HG03066 (cell line): ENCODE measurements at regions not wholly inside any gene's neighbourhood (a gene's known extent, or its start where the extent isn't known, plus 50 kb on each side); places are given as distances from the start of the nearest gene placed in this dataset.

ENCODE experiments used
- ATAC-seq: cut with Tn5 transposase; IDR thresholded peaks from one replicate; pipeline ENCODE4 v1.9.1; 2021; ENCODE audit warnings: low read depth; ENCODE audit not compliant: unreplicated experiment

DNA sequence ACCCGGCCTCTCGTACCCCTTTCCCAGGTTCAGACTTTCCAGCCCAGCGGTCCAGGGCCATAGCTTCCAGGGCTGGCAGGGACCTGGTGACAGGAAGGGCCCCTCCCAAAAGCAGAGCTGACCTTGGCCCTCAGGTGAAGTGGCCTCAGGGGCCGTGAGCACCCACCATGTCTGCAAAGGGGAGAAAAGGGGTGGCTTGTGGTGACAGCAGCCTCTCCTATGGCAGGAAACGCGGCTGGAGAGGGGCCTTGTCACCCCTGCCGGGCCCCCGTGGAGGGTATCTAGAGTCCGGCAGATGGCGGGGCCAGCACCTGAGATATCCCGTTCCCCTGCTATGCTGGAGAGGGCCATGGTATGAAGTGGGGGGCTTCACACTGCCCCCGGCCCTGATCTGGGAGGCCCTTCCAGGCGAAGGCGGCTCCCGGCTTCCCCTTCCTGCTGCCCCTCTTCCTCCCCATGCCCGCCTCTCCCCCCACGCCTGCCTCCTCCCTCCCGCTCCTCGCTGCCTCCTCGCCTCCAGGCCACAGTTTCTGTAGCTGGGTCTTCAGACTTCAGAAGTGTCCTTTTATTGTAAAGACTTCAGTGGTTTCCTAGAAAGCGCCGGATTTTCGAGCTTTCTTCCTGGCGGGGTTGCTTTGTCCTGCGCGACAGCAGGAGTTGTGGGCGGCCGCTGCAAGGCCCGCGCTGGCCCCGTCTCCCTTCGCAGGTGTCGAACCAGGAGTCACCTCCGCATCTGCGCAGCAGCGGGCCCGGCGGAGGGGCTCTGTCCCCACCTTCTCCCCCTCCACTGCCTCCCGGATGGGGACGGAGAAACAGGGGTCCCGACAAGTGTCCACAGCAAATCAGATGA lies 240.5 kb upstream of the MYT1L start:
- no peak for ATAC-seq

DNA sequence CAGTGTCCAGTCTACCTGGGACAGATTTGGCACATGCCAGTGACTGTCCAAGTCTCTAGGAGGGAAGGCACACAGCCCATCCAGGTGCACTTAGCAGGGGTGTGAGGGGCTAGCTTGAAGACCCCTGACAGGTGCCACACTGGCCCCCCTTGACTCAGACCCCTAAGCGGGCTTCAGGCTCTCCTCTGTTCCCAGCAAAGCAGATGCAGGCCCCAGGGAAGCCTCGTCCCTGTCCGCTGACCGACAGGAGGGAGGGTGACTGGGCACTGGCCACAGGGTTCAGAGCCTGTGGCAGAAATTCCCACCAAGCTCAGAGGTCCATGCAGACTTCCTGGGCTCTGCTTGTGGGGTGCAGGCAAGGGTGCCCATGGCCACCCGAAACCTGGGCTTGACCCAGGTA lies 239.8 kb upstream of the MYT1L start:
- ATAC-seq, result no peak

- ATAC-seq, result no peak
These were observed 239.3 kb upstream of the MYT1L start for GRCh38 chr2:2570360-2570759.

DNA sequence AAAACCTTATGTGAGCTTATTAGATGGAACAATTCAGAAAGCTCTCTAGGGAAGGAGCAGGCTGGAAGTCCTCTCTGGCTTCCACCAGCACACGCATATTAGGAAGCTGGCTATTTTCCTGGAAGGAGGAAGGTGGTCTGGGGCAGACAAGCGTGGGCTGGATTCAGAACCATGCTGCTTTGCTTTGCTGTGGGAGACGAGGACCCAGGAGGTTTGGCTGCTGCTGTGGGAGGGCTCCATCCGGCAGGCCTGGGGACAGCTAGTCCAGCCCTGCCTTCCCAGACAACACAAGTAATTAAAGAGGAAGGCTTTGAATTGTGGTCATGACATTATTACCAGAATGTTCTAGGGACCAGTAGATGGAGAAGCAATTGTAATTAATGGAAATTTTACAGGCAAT lies 238.8 kb upstream of the MYT1L start:
- ATAC-seq, result no peak

GRCh38 chr2:2569306-2569705 lies 238.2 kb upstream of the MYT1L start:
- no peak for ATAC-seq

- no peak for ATAC-seq
These were observed 237.3 kb upstream of the MYT1L start for GRCh38 chr2:2568411-2568810.

GRCh38 chr2:2567776-2568175 lies 236.7 kb upstream of the MYT1L start:
- ATAC-seq, result no peak

DNA sequence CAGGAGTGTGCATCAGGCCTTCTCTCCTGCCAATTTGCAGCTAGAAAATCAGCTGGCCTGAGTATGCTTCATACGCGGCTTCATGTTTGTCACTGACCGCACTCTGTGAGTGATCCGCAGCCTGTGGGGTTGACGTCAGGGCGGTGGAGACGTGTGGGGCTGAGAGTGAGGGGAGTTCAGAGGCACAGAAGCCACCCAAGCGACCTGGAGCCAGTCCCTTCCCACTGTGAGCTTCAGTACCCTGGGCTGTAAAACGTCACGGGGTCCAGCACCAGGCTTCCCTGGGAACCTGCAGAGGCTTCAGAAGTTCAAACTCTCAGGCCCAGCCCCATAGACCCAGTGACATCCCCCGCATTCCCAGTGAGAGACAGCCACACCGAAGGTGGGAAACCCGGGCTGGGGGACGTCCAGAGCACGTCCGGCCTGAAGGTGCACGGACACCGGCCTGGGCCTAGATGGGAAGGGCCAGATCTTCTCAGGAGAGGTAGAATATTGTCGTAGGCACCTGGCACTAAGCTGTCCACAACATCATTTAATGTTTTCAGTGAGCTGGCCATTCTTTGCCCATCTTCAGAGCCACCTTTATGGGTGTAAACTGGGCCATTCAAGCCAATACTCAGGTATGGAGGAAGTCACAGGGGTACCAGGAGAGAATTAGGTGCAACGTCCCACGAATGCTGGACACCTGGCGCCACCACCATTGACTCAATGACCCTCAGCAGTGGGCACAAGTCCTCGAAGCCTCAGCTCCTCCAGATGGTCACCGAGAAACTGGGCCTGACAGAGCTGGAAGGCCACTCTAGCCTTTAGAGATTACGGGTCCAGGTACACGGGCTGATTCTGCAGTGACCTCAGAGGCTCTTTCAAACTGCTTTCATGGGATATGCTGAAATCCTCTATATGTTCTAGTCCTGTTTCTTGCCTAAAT lies 235.6 kb upstream of the MYT1L start:
- no peak for ATAC-seq

DNA sequence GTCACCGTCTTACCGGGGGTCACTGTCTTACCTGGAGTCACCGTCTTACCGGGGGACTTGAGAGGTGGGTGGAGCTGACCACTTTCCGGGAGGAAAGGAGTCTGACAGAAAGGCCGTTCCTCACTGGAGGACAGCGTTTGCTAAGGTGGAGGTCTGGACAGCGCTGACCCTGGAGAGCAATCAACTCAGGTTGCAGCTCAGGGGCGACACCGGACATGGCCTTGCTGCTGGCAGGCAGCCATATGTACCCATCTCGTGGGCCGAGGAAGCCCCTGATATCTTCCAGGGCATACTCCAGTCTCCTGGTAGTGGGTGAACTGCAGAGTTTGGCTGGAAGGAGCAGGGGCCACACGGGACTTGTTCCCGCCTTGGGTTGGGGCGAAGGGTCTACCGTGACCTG lies 234.6 kb upstream of the MYT1L start:
- ATAC-seq, result no peak

- no peak for ATAC-seq
These were observed 233.4 kb upstream of the MYT1L start for GRCh38 chr2:2564300-2565078.

- ATAC-seq, result no peak
These were observed 232.3 kb upstream of the MYT1L start for GRCh38 chr2:2563309-2563860.

- ATAC-seq, result no peak
These were observed 231.8 kb upstream of the MYT1L start for GRCh38 chr2:2562867-2563266.

DNA sequence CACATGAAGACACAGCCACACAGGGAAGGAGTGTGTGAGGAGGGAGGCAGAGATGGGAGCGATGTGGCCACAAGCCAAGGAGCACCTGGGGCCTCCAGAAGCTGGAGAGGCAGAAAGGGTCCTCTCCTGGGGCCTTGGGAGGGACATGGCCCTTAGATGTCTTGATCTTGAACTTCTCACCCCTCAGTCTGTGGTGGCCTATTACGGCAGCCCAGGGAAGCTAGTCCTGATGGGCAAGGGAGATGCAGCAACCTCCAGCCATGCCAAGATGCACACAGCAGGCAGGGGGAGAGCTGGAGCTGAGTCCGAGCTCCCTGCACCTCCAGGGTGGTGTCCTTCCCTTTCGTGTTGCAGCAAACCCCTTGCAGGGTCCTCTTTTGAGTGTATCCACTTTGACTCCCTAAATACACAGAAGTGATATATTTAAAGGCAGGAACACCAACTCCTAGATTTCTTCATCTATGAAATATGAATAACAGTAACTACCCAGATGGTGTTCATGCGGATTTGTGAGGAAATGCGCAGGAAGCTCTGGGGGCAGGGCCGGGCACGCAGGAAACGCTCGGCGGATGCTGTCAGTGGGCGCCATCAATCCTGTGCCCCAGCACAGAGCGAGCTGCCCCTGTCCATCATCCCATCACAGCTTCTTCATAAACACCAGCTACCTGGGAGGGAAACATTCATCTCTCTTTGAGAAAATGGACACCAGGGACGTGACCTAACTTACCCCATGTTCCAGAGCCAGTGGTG lies 230.4 kb upstream of the MYT1L start:
- no peak for ATAC-seq

DNA sequence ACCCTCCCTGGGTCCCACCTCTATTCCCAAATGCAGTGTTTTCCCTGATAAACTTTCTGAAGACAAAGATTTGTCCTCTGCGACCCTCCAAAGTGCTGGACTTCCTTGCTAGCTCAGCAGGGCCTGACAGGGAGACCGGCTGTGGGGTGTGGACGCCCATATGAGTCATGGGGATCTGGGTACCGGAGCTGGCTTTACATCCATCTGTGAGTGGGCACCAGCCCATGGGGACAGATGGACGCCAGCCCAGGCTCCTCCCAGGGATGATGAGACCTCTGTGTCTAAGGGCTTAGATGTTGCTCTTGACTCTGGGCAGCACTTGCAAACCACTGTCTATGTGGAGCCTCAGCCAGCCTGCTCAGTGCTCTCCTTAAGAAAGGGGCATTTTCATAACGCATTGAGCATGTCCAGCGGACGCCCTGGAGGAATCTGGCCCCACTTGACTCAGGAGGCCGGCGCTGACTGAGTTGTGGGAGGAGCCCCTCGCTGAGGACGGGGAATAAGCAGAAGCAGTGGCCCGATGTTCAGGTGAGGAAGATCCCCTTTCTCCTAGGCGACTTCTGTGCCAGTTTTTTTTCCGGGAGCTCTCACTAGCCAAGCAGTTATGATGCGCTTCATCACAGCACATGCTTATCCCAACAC lies 229.4 kb upstream of the MYT1L start:
- no peak for ATAC-seq

GRCh38 chr2:2558476-2558875 lies 227.4 kb upstream of the MYT1L start:
- ATAC-seq, result no peak

DNA sequence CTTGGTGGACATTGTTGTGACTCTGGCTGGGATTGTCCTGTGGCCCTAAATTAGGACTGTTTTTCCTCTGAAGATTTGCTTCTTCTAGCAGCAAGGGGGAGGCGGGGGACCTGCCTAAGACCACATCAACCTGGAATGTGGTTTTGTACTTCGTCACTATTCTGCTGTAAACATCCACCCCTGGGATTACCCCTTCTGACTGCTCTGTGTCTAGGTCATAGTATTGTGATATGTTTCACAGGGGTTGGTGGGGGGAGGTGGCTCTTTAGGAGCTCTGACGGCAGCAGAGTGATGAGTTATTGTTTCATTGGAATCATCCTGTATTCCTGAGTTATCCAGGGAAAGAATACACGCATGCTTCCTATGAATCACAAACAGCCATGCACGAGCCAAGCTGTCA lies 226.4 kb upstream of the MYT1L start:
- ATAC-seq, result no peak

GRCh38 chr2:2550856-2551255 lies 219.8 kb upstream of the MYT1L start:
- no peak for ATAC-seq

DNA sequence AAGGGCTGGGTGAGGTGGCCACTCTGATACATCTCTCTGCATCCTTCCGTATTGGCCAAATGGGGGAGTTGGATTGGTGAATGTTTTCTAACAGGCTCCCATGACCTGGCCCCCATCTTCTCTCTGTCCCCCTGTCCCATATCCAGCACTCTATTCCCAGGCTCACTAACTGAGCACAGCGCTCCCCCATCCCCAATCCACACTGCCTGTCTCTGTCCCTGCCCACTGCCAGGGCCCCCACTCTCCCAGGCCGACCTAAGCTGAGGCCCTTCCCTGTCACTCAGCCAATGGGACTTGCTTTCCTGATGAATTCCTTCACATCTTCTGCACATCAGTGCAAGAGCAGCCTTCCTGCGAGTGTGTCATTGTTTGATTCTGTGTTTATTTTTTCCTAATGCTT lies 216.8 kb upstream of the MYT1L start:
- ATAC-seq, result no peak

DNA sequence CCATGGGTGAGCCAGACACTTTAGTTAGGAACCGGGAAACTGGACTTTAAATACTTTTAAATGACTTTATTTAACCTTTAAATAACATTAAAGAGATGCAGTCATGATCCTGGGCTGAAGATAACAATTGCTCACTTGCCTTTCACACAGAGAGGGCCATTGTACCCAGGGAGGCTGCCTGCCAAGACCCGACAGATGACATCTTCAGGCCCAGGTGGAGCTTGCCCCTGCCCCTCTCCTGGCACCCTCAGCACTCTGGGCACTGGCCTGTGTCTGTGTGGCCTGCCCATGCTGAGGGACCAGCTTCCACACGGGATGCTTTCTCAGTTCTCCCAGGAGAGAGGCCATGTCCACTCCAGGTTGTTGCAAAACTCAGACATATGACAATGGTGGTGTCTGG lies 216.4 kb upstream of the MYT1L start:
- no peak for ATAC-seq
